Activated CD4-positive, alpha-beta T cell treated with anti-CD3 and anti-CD28 coated beads, Interleukin-2, amount 50 U/mL, for 48 hours (primary cell): ENCODE measurements at regions not wholly inside any gene's neighbourhood (a gene's known extent, or its start where the extent isn't known, plus 50 kb on each side); places are given as distances from the start of the nearest gene placed in this dataset.
A peak's percentile ranks its signal among the peaks of the same experiment; 100 is the strongest.
"Not testable (repeated sequence)": the region's sequence is repeated elsewhere in the genome, so short reads cannot be mapped to it uniquely, and the experiment has no call there.

Experiments used
- DNase-seq, 2 experiments: peaks; one replicate each; pipeline ENCODE4 v3.0.0-alpha.2; 2020

DNA sequence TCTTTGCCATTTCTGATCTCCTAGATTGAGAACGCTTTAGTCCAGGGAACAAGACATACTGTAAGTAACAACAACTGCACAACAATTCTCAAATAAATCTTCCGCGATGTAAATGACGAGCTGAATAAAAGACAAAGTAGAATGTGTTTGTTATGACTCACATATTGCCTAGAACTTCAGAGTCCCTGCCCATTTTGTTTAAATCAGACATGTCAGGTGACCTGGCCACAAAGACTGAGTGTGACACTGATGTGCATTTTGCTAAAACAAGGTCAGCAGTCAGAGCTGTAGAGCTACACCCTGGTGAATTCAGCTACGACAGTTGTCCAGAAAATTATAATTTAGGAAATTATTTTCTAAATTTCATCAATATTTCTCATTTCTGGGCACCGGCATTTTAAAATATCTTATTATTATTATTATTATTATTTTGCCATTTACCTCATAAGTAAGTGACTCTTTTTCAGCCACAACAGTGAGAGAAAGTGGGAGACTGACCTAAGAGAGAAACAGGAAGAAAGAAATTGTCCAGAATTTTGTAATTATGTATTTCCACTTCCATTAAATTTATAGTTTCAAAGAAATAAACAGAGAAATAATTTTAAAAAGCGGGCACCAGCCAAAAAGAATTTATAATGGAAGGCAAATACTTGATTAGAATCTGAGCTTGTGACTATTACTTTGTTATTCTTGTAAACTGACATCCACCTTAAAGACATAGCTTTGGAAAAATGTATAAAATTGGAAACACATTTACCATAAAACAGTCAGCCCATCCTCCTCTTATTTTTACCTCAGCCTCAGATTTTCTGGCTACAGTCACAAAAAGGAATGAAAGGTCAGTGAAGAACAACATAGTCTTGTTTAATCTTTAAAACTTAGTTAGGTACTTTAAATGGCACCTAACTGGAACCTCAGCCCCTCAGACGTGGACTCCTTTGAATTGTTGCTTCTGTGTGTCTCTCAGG lies 157.0 kb upstream of the CITED2 start:
- peak in 1 of 2 experiments; percentile 35 for DNase-seq

DNA sequence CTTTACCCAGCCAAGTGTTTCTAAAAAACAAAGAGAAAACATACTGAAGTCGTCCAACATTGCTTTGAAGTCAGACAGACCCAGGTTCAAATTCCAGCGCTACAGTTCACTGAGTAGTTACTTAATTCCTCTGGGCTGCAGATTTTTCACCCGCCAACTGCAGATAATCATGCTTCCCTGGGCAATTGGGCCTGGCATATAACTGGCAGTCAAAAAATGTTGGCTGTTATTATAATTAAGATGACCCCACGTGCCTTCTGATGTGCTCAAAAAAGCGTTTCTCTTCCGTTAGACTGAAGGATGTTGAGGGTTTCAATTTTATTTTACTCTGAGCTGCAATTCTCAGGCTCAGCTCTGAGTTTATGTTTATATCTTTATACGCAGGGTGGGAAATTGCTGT lies 156.1 kb upstream of the CITED2 start:
- no peak for DNase-seq

- no peak for DNase-seq
Measured at GRCh38 chr6:139529420-139529819, 155.0 kb upstream of the CITED2 start.

DNA sequence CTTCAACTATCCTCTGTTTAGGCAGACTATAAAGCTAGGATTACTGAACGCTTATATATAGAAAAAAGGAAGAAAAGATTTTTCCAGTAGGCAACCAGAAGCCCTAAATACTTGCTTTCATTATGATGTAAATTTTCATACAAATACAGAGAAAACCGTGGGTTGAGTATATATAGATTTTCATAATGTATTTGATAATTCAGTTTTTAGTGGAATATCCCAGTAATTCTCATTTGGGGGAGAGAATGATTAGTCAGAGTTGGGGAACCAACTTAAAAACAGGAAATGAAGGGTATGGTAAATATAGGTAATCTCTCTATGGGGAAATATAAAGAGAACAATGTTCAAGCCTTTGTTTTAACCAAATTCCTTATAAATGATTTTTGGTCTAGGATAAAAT lies 154.0 kb upstream of the CITED2 start:
- DNase-seq: no peak

DNA sequence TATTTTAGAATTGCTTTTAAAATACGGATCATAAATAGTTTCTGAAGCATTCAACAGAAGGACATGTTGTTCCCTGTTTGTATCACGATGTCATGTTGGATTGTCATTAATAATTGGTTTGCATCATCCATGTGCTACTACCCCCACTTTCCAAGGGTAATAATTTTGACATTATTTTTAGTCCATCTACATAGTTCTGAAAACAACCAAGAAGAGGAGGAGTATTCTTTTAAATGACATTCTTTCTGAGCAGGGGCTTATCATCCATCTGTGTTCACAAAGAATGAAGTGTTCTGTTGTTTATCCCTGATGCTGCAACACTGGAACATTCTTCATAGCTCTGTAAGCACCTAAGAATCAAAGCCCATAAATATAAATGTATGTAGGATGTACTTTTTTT lies 151.0 kb upstream of the CITED2 start:
- DNase-seq: no peak

- no peak for DNase-seq
Measured at GRCh38 chr6:139523986-139524385, 149.5 kb upstream of the CITED2 start.

GRCh38 chr6:139522511-139523220 lies 148.2 kb upstream of the CITED2 start:
- DNase-seq: no peak

DNA sequence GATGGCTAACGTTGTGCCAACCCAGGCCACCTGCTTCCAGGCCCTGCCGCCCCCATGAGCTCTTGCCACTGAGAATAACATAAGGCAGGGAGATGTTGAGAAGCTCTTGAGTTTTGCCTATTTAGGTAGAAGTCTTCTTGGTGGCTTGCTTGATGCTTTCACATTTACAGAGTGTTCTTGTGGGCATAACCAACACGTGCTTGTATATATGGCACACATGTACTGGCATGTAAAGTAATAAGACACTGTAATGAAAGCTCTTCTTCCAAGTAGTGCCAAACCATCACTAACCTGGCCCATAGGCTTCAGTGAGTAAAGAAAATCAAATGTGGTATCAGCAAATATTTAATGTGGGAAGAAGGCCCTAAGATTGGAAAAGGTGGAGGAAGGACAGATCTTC lies 146.9 kb upstream of the CITED2 start:
- DNase-seq: no peak

- DNase-seq: no peak
Measured at GRCh38 chr6:139520321-139520768, 145.9 kb upstream of the CITED2 start.

DNA sequence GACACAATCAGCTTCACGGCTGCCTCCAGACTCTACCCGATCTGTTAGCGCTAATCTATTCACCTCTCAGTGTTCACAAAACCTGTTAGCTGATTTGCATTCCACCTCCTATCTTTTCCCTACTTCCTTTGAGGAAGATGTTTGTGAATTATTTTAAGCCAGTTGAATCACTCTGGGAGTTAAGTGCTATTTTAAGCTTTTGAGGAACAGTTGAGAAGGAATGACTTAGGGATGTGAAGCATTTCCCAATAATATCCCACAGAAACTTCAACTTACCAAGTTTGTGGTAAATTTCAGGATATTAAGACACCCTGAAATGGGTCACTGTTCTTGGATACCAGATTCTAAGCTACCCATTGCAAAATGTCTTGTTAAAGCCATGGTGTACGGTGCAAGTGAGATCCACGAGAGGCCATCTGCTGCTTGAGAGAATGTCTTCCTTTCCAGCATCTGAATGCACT lies 145.2 kb upstream of the CITED2 start:
- no peak for DNase-seq

GRCh38 chr6:139519097-139519496 lies 144.6 kb upstream of the CITED2 start:
- no peak for DNase-seq

DNA sequence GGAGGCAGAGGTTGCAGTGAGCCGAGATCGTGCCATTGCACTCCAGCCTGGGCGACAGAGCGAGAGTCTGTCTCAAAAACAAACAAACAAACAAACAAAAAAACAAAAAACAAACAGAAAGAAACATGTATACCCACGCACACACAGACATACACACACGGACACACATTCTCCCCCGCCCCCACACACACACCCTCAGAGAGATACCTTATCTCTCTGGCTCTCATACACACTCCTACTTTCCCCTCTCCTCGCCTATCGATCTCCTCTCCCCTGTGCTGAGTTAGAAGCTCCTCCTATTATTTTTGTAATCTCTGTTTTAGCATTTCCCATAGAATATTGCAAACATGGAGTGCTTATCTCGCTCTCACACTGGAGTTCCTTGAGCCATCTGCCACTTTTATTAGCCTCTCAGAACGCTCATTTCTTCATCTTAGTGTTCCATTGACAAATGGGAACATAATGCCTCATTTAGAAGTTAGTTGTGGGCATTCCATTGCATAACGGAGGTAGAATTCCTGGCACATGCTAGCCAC lies 144.2 kb upstream of the CITED2 start:
- DNase-seq: no peak

DNA sequence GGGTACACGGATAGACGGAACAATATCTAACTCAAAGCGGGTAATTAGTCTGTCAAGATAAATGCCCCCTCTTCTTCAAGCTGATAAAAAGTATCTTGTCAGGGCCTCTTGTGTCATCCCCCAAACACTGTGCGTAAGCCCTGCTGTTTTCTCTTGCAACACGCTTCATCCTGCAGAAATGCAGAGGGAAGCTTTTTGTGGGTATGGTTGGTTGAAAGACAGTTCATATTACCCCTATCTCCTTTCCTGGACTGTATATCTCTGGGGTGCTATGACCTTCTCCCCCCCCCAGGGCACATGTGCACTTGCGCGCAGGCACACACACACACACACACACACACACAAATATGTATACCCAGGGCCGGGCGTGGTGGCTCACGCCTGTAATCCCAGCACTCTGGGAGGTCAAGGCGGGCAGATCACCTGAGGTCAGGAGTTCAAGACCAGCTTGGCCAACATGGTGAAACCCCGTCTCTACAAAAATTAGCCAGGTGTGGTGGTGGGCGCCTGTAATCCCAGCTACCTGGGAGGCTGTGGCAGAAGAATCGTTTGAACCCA lies 143.6 kb upstream of the CITED2 start:
- DNase-seq: not testable (repeated sequence)

GRCh38 chr6:139515511-139515910 lies 141.1 kb upstream of the CITED2 start:
- DNase-seq: no peak

- DNase-seq: no peak
Measured at GRCh38 chr6:139514819-139515218, 140.4 kb upstream of the CITED2 start.

GRCh38 chr6:139510040-139510790 lies 135.8 kb upstream of the CITED2 start:
- no peak for DNase-seq

DNA sequence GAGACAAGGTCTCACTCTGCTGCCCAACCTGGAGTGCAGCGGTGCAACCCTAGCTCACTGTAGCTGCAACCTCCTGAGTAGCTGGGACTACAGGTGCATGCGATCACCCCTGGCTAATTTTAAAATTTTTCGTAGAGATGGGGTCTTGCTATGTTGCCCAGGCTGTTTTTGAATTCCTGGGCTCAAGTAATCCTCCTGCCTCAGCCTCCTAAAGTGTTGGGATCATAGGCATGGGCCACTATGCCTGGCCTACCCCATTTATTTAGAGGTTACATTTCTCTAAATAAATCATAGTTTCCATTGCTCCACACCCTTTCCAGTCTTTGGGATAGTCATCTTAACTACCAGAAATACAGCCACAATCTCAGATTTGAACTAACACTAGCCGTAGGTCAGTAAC lies 134.7 kb upstream of the CITED2 start:
- no peak for DNase-seq

GRCh38 chr6:139508576-139508975 lies 134.1 kb upstream of the CITED2 start:
- DNase-seq: no peak

GRCh38 chr6:139508023-139508422 lies 133.6 kb upstream of the CITED2 start:
- no peak for DNase-seq

- no peak for DNase-seq
Measured at GRCh38 chr6:139500977-139501376, 126.5 kb upstream of the CITED2 start.

DNA sequence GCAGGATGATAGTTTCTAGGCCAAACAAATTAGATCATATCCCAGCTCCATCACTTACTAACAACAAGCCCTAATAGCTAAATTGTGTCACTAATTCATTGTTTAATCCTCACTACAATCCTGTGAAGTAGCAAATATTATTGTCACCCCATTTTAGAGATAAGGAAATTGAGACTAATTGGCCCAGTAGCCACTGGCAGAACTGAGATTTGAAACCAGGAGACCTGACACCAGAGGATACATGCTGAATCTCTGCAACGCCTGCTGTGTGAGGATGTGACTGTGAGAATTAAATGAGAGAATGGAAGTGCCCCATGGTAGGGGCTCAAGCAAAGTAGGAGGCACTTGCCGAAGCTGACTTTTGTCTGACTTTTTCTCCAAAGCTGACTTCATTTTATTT lies 124.3 kb upstream of the CITED2 start:
- no peak for DNase-seq

- DNase-seq: no peak
Measured at GRCh38 chr6:139497345-139497961, 123.0 kb upstream of the CITED2 start.
